Gastrocnemius medialis (tissue), 4 donors: ENCODE measurements at regions not wholly inside any gene's neighbourhood (a gene's known extent, or its start where the extent isn't known, plus 50 kb on each side); places are given as distances from the start of the nearest gene placed in this dataset.
"Not testable (repeated sequence)": the region's sequence is repeated elsewhere in the genome, so short reads cannot be mapped to it uniquely, and the experiment has no call there.

Experiments used
- ATAC-seq, 2 donors: fragments of 150-250 bp; one replicate each; pipeline ENCODE4 v1.9.1; 2016
- DNase-seq, 2 donors: peaks; one replicate each; pipeline ENCODE4 v3.0.0-alpha.2; 2019
- H3K27ac ChIP-seq, 4 donors: fragments of 200-600 bp; sonication (generic); 1 replicate in 1 of 4; 2 replicates in 3 of 4; pipeline ENCODE4 v1.5.1; 2016 to 2018; ENCODE audit warnings: mild to moderate bottlenecking in 2 of 4, moderate library complexity in 1 of 4
- H3K27me3 ChIP-seq, 3 donors: fragments of 200-600 bp; sonication (generic) in 2 of 3; 1 replicate in 1 of 3; 2 replicates in 2 of 3; pipeline versions ENCODE4 v1.5.1 to v1.6.0; 2016 to 2019; ENCODE audit warnings: mild to moderate bottlenecking in 1 of 3, moderate library complexity in 1 of 3
- H3K36me3 ChIP-seq, 2 donors: fragments of 200-600 bp; sonication (generic) in 1 of 2; one replicate each; pipeline ENCODE4 v1.5.1; 2017 to 2018
- H3K4me1 ChIP-seq, 2 donors: fragments of 200-600 bp; sonication (generic) in 1 of 2; one replicate each; pipeline ENCODE4 v1.5.1; 2016 to 2017; ENCODE audit warnings: mild to moderate bottlenecking in 2 of 2
- H3K4me3 ChIP-seq, 4 donors: fragments of 200-600 bp; sonication (generic) in 3 of 4; 1 replicate in 1 of 4; 2 replicates in 3 of 4; pipeline ENCODE4 v1.5.1; 2016 to 2019; ENCODE audit warnings: mild to moderate bottlenecking in 2 of 4
- H3K9me3 ChIP-seq, 3 donors: fragments of 200-600 bp; sonication (generic) in 2 of 3; 1 replicate in 1 of 3; 2 replicates in 2 of 3; pipeline ENCODE4 v1.5.1; 2016 to 2019
- POLR2A ChIP-seq, 2 donors: fragments of 450-650 bp; IDR thresholded peaks; one replicate each; pipeline ENCODE4 v1.6.1; 2017; ENCODE audit warnings: antibody characterized with exemption in 2 of 2, mild to moderate bottlenecking in 2 of 2, moderate library complexity in 2 of 2
- in situ Hi-C, 4 donors: fragments of 200-750 bp; cut with MboI; loops; one replicate each; pipeline versions ENCODE4 v1.15.0 to v1.8.0; 2017; ENCODE audit warnings: low sequenced_read_pairs in 4 of 4
- intact Hi-C: fragments of 100-400 bp; cut with DNase I; formaldehyde crosslinking; loops from one replicate; pipeline ENCODE4 v1.15.1; 2023; ENCODE audit warnings: low total_unique reads
- TF ChIP-seq, protein P1 (sequence below), 5 experiments: fragments of 450-650 bp in 3 of 5; fragments of 200-600 bp in 2 of 5; sonication (generic) in 2 of 5; IDR thresholded peaks in 4 of 5; conservative IDR thresholded peaks in 1 of 5; 1 replicate in 4 of 5; 2 replicates in 1 of 5; pipeline ENCODE4 v1.5.1; 2016 to 2019; ENCODE audit warnings: antibody characterized with exemption in 5 of 5, mild to moderate bottlenecking in 3 of 5, moderate library complexity in 3 of 5

GRCh38 chr15:22664294-22665058 is 122.0 kb upstream of the NIPA1 start:
- intact Hi-C loops: not testable (repeated sequence)
- TF ChIP-seq, protein P1, sequence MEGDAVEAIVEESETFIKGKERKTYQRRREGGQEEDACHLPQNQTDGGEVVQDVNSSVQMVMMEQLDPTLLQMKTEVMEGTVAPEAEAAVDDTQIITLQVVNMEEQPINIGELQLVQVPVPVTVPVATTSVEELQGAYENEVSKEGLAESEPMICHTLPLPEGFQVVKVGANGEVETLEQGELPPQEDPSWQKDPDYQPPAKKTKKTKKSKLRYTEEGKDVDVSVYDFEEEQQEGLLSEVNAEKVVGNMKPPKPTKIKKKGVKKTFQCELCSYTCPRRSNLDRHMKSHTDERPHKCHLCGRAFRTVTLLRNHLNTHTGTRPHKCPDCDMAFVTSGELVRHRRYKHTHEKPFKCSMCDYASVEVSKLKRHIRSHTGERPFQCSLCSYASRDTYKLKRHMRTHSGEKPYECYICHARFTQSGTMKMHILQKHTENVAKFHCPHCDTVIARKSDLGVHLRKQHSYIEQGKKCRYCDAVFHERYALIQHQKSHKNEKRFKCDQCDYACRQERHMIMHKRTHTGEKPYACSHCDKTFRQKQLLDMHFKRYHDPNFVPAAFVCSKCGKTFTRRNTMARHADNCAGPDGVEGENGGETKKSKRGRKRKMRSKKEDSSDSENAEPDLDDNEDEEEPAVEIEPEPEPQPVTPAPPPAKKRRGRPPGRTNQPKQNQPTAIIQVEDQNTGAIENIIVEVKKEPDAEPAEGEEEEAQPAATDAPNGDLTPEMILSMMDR (IDR thresholded peaks at IDR 0.05 in 4 of 5, conservative IDR thresholded peaks at IDR 0.05 in 1 of 5): peak in 1 of 5 experiments; percentile 10
- peak in 1 of 2 donors; percentile 18 for TF ChIP-seq POLR2A (IDR thresholded peaks at IDR 0.05)

GRCh38 chr15:22665059-22665702 is 121.3 kb upstream of the NIPA1 start:
- H3K36me3 ChIP-seq, intact Hi-C loops, H3K9me3 ChIP-seq, in situ Hi-C loops, H3K4me1 ChIP-seq, H3K27me3 ChIP-seq, ATAC-seq: not testable (repeated sequence)
- Histone ChIP-seq H3K27ac (peak overlapping the region; percentile 74 to 86 (median 84)), H3K4me3 (peak overlapping the region; percentile 54 to 65 (median 60))
- peak in 1 of 2 donors; percentile 13 for DNase-seq

More at GRCh38 chr15:22664294-22665058, 122.0 kb upstream of the NIPA1 start:
- ATAC-seq (peak; percentile 98 to 99), DNase-seq (peak in 1 of 2 donors; percentile 14)
- H3K27me3 ChIP-seq, in situ Hi-C loops, H3K9me3 ChIP-seq, H3K4me1 ChIP-seq, H3K36me3 ChIP-seq: not testable (repeated sequence)
- Histone ChIP-seq H3K4me3 (peak overlapping the region; percentile 58 to 65 (median 60)), H3K27ac (peak overlapping the region; percentile 74 to 86 (median 84))

GRCh38 chr15:22665711-22666110 is 120.7 kb upstream of the NIPA1 start:
- H3K9me3 ChIP-seq, in situ Hi-C loops, intact Hi-C loops, H3K27me3 ChIP-seq, ATAC-seq, H3K36me3 ChIP-seq, H3K4me1 ChIP-seq, DNase-seq: not testable (repeated sequence)
- Histone ChIP-seq H3K27ac (peak overlapping the region; percentile 74 to 86 (median 84)), H3K4me3 (peak overlapping the region; percentile 54 to 65 (median 60))

DNA sequence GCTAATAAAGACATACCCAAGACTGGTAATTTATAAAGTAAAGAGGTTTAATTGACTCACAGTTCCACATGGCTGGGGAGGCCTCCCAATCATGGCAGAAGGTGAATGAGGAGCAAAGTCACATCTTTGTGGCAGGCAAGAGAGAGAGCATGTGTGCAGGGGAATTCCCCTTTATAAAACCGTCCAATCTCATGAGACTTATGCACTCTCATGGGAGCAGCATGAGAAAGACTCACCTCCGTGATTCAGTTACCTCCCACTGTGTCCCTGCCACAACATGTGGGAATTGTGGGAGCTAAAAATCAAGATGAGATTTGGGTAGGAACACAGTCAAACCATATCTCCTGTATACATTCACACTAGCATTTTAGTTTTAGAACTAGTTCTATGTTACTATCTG is 101.7 kb upstream of the NIPA1 start:
- H3K9me3 ChIP-seq, in situ Hi-C loops, DNase-seq, ATAC-seq, H3K4me1 ChIP-seq, H3K4me3 ChIP-seq, H3K36me3 ChIP-seq, H3K27ac ChIP-seq, intact Hi-C loops, H3K27me3 ChIP-seq: not testable (repeated sequence)

GRCh38 chr15:22699881-22700280 is 86.6 kb upstream of the NIPA1 start:
- ATAC-seq, intact Hi-C loops, H3K27ac ChIP-seq: not testable (repeated sequence)

GRCh38 chr15:22710831-22711341 is 75.6 kb upstream of the NIPA1 start:
- ATAC-seq, H3K4me3 ChIP-seq, H3K9me3 ChIP-seq, in situ Hi-C loops, H3K36me3 ChIP-seq, H3K4me1 ChIP-seq, H3K27ac ChIP-seq, DNase-seq, intact Hi-C loops: not testable (repeated sequence)
- peaks cover 3 to 16% (median 5%) of the 10 kb centered on the region in 3 donors for H3K27me3 ChIP-seq

More at GRCh38 chr15:22699881-22700280, 86.6 kb upstream of the NIPA1 start:
- H3K27me3 ChIP-seq, DNase-seq, H3K9me3 ChIP-seq, H3K4me3 ChIP-seq, H3K36me3 ChIP-seq, in situ Hi-C loops, H3K4me1 ChIP-seq: not testable (repeated sequence)

DNA sequence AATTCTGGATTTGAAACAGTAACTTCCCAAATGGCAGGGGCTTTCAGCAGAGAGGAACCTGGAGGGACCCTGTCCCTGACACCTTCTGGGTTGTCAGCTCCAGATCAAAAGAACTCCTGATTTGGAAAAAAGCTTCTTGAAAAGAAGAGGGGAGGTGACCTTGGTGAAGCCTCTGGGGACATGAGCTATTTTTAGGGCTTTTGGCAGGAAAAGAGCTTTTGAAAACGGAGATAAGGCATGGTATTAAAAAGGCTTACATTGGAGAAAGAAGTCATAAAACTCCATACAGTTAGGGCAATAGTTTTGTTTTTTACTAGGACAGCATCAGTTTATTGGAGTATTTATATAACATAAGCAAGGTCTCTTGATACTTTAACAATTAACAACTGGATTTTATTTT is 72.5 kb upstream of the NIPA1 start:
- intact Hi-C loops, H3K27ac ChIP-seq, DNase-seq, ATAC-seq, H3K4me1 ChIP-seq, H3K36me3 ChIP-seq, H3K9me3 ChIP-seq, in situ Hi-C loops: not testable (repeated sequence)
- peak overlapping the region in 2 of 4 donors; percentile 38 to 43 for H3K4me3 ChIP-seq
- peaks cover 5 to 27% (median 8%) of the 10 kb centered on the region in 3 donors for H3K27me3 ChIP-seq

- H3K4me1 ChIP-seq, H3K9me3 ChIP-seq, DNase-seq, in situ Hi-C loops, intact Hi-C loops, H3K36me3 ChIP-seq, H3K27ac ChIP-seq: not testable (repeated sequence)
- H3K4me3 ChIP-seq: peak overlapping the region in 3 of 4 donors; percentile 31 to 43 (median 38)
- H3K27me3 ChIP-seq: peaks cover 5 to 27% (median 8%) of the 10 kb centered on the region in 3 donors
- ATAC-seq: peak in 1 of 2 donors; percentile 14
Measured at GRCh38 chr15:22714358-22715132, 71.9 kb upstream of the NIPA1 start.

DNA sequence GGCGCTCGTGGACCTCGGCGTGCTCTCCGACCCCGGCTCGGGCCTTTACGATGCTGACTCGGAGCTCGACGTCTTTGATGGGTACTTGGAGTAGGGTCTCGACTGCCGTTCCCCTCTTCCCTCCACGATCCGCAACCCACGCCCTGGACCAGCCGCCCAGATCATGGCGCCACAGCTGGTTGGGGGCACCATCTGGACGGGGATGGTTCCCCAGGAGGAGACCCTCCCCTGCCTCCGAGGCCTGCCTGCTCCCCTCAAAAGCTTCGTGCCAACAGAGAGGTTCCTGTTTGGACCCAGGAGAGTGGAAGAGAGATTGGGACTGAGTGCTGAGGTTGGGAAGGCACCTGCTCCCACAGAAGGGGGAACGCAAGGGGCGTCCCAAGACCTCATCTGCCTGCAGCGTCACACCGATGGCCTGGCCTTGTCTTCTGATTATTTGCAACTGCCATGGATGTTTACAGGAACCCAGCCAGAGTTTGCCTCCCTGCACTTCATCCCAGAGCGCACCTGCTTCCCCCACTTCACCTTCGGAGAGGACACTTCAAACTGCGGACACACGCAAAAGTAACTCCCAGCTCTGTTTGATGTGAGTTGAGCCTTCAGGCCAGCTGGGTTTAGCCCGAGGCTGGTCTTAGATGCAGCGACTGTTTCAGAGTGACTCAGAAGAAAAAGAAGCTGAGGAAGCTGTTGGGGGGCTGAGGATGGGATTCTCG is 71.2 kb upstream of the NIPA1 start:
- in situ Hi-C loops, intact Hi-C loops, H3K4me1 ChIP-seq, H3K4me3 ChIP-seq, ATAC-seq, DNase-seq, H3K36me3 ChIP-seq, H3K27ac ChIP-seq, H3K9me3 ChIP-seq: not testable (repeated sequence)
- H3K27me3 ChIP-seq: peaks cover 5 to 27% (median 8%) of the 10 kb centered on the region in 3 donors
